Activated CD8-positive, alpha-beta T cell treated with anti-CD3 and anti-CD28 coated beads for 36 hours (primary cell): ENCODE measurements at regions not wholly inside any gene's neighbourhood (a gene's known extent, or its start where the extent isn't known, plus 50 kb on each side); places are given as distances from the start of the nearest gene placed in this dataset.

Experiments used
- ATAC-seq: fragments of 200-7000 bp; cut with Tn5 transposase; one replicate; pipeline ENCODE4 v1.10.0; 2021; ENCODE audit warnings: mild to moderate bottlenecking, moderate library complexity
- CTCF ChIA-PET: fragments of 350-600 bp; sonication (Branson Sonifier 250); formaldehyde crosslinking; loops from one replicate; lab custom pipeline; 2021; ENCODE audit warnings: antibody characterized with exemption; lab: Charles Lee
- POLR2A ChIA-PET: fragments of 350-600 bp; sonication (Branson Sonifier 250); formaldehyde crosslinking; loops from one replicate; lab custom pipeline; 2021; ENCODE audit warnings: antibody characterized with exemption; lab: Charles Lee
- DNase-seq: peaks from one replicate; pipeline ENCODE4 v3.0.0-alpha.2; 2020
- H3K27ac Mint-ChIP-seq: one replicate; pipeline ENCODE4 v1.8.0; 2021; ENCODE audit warnings: mild to moderate bottlenecking, mixed read lengths
- H3K27me3 Mint-ChIP-seq: one replicate; pipeline ENCODE4 v1.8.0; 2021; ENCODE audit warnings: mixed read lengths
- H3K36me3 Mint-ChIP-seq: one replicate; pipeline ENCODE4 v1.8.0; 2021; ENCODE audit warnings: low read depth, mixed read lengths
- H3K4me1 Mint-ChIP-seq: one replicate; pipeline ENCODE4 v1.8.0; 2021; ENCODE audit warnings: low read depth, mixed read lengths
- H3K4me3 Mint-ChIP-seq: one replicate; pipeline ENCODE4 v1.8.0; 2021; ENCODE audit warnings: mild to moderate bottlenecking, moderate library complexity, mixed read lengths
- H3K9me3 Mint-ChIP-seq: one replicate; pipeline ENCODE4 v1.8.0; 2021; ENCODE audit warnings: mixed read lengths
- CTCF ChIP-seq: fragments of 200-600 bp; IDR thresholded peaks from one replicate; pipeline ENCODE4 v1.8.0; 2022; ENCODE audit warnings: antibody characterized with exemption, mild to moderate bottlenecking
- intact Hi-C: fragments of 100-400 bp; cut with micrococcal nuclease; formaldehyde crosslinking; loops from one replicate; pipeline ENCODE4 v1.10.0; 2022

GRCh38 chr20:19952392-19952791 lies 64.8 kb upstream of the NAA20 start:
- intact Hi-C loops = no loop called here
- ChIA-PET CTCF (no interaction called here), POLR2A (no interaction called here)
- ATAC-seq = no peak
- Mint-ChIP-seq H3K4me1 (no peaks in the 10 kb centered on the region), H3K9me3 (no peaks in the 10 kb centered on the region), H3K4me3 (no peak overlapping the region), H3K27ac (no peak overlapping the region), H3K36me3 (no peaks in the 10 kb centered on the region), H3K27me3 (no peaks in the 10 kb centered on the region)
- no peak for DNase-seq
- TF ChIP-seq CTCF = no peak

GRCh38 chr20:19953606-19954005 lies 63.6 kb upstream of the NAA20 start:
- intact Hi-C loops = no loop called here
- no peaks in the 10 kb centered on the region for H3K27me3 Mint-ChIP-seq
- ATAC-seq (no peak), DNase-seq (no peak)
- CTCF ChIA-PET = no interaction called here
- POLR2A ChIA-PET = no interaction called here
- H3K27ac Mint-ChIP-seq = no peak overlapping the region
- no peaks in the 10 kb centered on the region for H3K36me3 Mint-ChIP-seq
- H3K4me3 Mint-ChIP-seq = no peak overlapping the region
- H3K9me3 Mint-ChIP-seq = no peaks in the 10 kb centered on the region
- no peaks in the 10 kb centered on the region for H3K4me1 Mint-ChIP-seq
- no peak for TF ChIP-seq CTCF

- no peak for ATAC-seq
- no peak for TF ChIP-seq CTCF
- H3K27ac Mint-ChIP-seq = no peak overlapping the region
- H3K36me3 Mint-ChIP-seq = no peaks in the 10 kb centered on the region
- H3K27me3 Mint-ChIP-seq = no peaks in the 10 kb centered on the region
- intact Hi-C loops = no loop called here
- no peaks in the 10 kb centered on the region for H3K9me3 Mint-ChIP-seq
- H3K4me1 Mint-ChIP-seq = no peaks in the 10 kb centered on the region
- ChIA-PET CTCF (no interaction called here), POLR2A (no interaction called here)
- H3K4me3 Mint-ChIP-seq = no peak overlapping the region
- no peak for DNase-seq
Observed at GRCh38 chr20:19956976-19957375, 60.2 kb upstream of the NAA20 start.

- DNase-seq = no peak
- Mint-ChIP-seq H3K4me1 (no peaks in the 10 kb centered on the region), H3K27ac (no peak overlapping the region), H3K4me3 (no peak overlapping the region), H3K36me3 (no peaks in the 10 kb centered on the region), H3K9me3 (no peaks in the 10 kb centered on the region), H3K27me3 (no peaks in the 10 kb centered on the region)
- ChIA-PET CTCF (no interaction called here), POLR2A (interaction anchor here (0.7 kb wide), 1 partner anchor 8 kb away, joined by 3 read pairs; no protein-coding TSS in a partner anchor)
- TF ChIP-seq CTCF = no peak
- intact Hi-C loops = no loop called here
- no peak for ATAC-seq
Observed at GRCh38 chr20:19958219-19958618, 58.9 kb upstream of the NAA20 start.

- Mint-ChIP-seq H3K27ac (no peak overlapping the region), H3K9me3 (no peaks in the 10 kb centered on the region), H3K36me3 (no peaks in the 10 kb centered on the region), H3K27me3 (no peaks in the 10 kb centered on the region), H3K4me1 (no peaks in the 10 kb centered on the region), H3K4me3 (no peak overlapping the region)
- ChIA-PET POLR2A (interaction anchor here (0.7 kb wide), 1 partner anchor 9 kb away, joined by 3 read pairs; no protein-coding TSS in a partner anchor), CTCF (no interaction called here)
- intact Hi-C loops = no loop called here
- ATAC-seq = no peak
- no peak for TF ChIP-seq CTCF
- DNase-seq = no peak
Observed at GRCh38 chr20:19958928-19959327, 58.2 kb upstream of the NAA20 start.
